SIG-M5 treated with dmso at 0.1 percent for 504 hours (cell line): ENCODE measurements at regions not wholly inside any gene's neighbourhood (a gene's known extent, or its start where the extent isn't known, plus 50 kb on each side); places are given as distances from the start of the nearest gene placed in this dataset.
"Not testable (repeated sequence)": the region's sequence is repeated elsewhere in the genome, so short reads cannot be mapped to it uniquely, and the experiment has no call there.

ENCODE experiments used
- DNase-seq: peaks from one replicate; lab custom pipeline; 2025; ENCODE audit not compliant: unreplicated experiment; lab: John Stamatoyannopoulos, UW

DNA sequence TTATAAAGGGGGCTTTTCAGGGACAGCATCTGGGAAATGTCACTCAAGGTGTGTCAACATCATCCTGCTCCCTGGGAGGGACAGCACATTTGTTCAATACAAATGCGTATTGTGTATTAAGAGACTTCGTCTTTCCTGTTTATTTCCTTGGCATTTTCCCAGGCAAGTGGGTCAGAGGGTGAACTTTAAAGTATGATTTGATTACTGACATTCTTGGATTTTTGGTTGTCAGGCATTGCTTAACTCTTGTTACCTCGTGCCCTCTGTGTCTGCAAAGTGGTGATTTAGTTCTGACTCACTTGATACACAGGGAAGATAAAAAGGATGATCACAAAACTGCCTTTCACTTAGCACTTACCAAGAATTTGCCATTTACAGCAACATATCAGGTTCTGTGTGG, 292.7 kb downstream of the SUCLA2 start:
- DNase-seq = no peak

DNA sequence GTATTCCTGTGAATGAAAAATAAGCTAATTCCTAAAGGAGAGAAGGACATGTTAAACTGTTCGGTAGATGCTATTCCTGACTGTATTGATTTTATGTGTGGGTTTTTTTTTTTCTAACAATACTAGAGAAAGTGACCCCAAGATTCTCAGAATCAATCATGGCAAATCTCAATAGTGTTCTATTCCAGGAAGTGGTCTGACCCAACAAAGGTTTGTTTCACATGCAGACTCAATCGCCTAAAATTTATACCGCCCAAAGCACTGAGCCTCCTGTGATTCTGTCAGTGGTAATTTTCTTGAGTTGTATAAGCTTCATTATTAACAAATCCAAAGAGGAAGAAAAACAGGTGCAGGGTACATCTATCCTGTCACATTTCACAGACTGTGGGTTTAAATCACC, 293.7 kb downstream of the SUCLA2 start:
- DNase-seq = no peak

DNA sequence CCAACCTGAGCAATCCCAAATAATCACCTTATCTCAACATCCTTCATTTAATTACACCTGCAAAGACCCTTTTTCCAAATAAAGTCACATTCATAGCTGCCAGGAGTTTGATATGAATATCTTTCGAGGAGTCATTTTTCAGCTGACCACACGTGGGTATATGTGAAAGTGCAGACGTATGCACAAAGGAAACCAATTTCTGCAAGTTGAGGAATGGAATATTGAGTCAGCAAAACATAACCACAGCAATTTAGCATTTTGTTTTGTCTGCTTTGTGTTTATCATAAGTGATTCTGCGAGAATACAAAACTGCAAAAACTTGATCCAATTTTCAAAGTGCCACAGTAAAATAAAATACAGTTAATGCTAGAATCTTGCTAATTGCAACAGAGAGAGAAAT, 295.9 kb downstream of the SUCLA2 start:
- no peak for DNase-seq

DNA sequence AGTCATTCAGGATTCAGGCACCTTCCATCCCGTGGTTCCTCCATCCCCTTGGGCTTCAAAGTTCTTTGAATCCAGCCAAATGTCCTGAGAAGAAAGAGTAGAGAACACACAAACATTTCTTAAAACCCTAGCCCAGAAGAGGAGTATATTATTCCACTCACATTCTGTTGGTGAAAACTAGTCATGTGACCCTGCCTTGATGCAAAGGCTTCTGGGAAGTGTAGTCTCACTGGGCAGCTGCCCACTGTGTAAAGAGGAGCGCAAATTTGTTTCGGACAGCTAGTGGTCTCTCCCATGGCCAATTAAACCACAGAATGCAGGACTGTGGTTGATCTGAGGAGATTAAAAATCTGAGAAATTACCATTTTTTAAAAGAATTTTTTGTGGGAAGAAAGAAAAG, 304.4 kb downstream of the SUCLA2 start:
- DNase-seq = no peak

- DNase-seq = no peak
Measured at GRCh38 chr13:47687577-47687976, 313.5 kb downstream of the SUCLA2 start.

- not testable (repeated sequence) for DNase-seq
Measured at GRCh38 chr13:47685156-47685555, 315.9 kb downstream of the SUCLA2 start.

DNA sequence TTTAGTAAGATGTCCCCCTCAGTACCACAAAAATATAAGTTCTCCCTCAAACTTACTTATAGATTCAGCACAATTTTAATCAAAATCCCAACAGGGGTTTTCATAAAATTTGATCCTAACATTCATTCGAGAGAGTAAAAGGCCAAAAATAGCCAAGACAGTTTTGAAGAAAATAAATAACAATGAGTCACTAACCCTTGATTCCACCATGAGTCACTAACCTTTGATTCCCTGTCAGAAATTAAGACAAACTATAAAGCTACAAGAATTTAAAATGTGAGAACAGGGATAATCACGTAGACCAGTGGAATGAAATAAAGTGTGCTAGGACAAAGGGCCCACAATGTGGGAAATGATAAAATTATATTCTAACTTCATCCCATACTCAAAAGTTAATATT, 320.3 kb downstream of the SUCLA2 start:
- DNase-seq = no peak

GRCh38 chr13:47679401-47679800, 321.7 kb downstream of the SUCLA2 start:
- DNase-seq = no peak

DNA sequence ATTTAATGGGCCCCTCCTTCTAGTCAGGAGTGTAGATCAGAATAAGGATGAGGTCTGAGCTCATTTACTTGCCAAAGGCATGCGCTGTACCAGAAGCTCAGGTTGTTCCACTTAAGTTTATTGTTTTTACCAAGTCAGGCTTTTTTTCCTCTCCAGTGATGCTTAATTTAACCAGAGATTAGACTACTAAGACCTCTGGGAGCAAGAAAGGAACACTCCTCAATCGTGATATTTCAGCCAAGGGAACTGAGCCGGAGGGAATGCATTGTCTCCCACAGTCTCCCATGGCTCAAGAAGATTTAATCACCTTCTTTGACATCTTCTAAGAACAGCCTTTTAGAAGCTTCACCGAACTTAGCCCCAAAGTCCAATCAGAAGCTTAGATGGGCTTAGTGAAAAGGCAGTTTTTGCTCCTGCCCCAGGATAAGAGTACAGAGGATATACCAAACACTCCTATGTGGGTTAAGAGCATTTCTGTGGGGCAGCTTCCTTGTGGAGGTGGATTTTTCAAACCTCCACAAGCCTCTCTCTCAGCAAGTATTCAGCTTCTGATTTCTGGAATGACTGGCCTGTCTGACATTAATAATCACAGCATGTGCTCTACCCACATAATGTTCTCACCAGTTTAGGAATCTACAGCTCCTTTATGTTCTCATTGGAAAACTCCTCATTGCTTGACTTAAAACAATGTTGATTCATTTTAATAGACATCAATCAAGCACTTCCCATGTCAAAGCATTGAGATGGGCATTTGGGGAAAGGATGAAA, 322.7 kb downstream of the SUCLA2 start:
- no peak for DNase-seq

DNA sequence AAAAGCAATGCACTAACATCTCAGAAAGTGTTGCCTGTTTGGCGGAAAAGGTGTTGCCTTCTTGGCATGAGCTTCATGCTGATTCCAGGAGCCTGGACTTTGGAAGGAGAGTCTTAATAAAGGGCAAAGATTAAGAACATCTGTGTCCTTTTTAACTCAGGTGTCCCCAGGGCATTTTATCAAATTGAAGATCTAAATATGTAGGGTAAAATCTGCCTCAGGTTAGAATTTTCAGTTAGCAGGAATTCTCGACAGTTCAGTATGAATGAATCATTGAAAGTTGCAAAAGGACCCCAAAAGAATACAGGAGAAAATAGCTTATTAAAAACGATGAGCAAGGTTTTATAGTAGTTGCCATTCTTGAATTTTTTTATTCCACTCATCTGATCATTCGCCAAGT, 325.2 kb downstream of the SUCLA2 start:
- no peak for DNase-seq

DNA sequence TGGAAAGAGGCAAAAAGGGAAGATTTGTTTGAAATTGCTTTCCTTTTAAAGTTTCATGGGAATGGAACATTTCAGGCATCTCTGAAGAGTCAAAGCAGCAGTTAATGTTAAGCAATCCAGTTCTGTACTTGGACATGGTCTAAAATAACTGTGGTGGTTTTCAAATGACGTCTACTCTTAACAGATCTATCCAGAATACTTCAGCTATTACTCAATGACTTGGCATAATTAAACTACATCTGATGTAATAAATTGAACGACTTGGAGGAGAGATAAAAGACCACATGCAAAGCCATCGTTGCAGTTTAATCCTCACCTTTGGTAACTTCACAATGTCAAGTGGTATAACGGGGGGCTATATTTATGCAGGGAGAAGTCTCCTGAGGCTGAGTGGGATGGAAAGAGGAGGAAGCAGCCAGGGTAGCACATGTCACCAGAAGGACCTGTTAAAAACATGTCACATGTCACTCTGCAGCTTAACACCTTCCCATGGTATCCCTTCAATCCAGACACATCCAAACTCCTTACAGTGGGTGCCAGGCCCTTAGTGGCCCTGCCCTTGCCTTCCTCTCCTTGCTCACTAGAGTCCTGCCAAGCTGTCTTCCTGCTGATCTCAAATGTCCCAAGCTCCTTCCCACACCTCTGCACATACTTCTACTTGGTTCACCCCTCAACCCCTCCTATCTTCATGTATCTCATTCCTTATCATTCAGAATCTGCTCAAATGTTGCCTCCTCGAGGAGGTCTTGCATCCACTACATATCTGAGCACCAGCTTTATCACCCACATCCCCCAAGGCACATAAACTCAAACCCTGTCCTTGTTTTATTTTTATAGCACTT, 327.8 kb downstream of the SUCLA2 start:
- peak; percentile 96 for DNase-seq

GRCh38 chr13:47672245-47673008, 328.6 kb downstream of the SUCLA2 start:
- peak; percentile 68 for DNase-seq

GRCh38 chr13:47671776-47672175, 329.3 kb downstream of the SUCLA2 start:
- no peak for DNase-seq

- no peak for DNase-seq
Measured at GRCh38 chr13:47665043-47665442, 336.0 kb downstream of the SUCLA2 start.

DNA sequence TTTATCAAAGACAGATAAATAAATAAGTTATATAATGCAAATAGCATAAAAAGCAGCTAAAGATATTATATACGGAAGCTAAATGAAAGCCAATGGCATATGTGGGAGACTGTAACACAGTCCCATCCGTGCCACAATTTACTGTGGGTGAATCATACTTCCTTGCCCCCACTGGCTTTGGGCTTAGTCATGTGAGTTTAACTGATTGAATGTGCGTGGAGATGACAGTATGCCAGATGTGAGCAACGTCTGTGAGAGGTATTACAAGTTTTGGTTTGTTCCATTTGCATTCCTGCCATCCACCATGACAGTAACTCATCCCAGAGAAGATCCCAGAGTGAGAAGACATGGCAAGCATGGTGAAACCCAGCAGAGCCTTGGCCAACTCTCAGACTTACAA, 340.0 kb downstream of the SUCLA2 start:
- no peak for DNase-seq

GRCh38 chr13:47656651-47657050, 344.4 kb downstream of the SUCLA2 start:
- no peak for DNase-seq

DNA sequence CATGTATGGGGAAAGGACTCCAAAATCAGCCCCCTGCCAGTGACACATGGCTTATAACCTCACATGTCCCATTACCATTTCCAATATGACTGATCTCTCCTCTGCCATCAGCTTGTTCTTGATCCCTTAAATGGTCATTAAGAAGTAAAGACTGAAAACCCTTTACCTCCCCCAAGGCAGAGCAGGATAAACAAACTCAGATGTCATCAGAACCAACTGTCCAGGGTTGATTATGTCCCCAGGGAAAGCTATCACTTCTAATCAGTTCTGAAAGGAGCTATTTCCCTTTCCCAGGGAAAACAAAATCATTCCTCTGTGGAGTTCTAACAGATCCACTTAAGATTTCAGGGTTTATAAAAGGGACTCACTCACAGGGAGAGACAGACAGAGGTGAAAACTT, 350.9 kb downstream of the SUCLA2 start:
- DNase-seq = no peak

DNA sequence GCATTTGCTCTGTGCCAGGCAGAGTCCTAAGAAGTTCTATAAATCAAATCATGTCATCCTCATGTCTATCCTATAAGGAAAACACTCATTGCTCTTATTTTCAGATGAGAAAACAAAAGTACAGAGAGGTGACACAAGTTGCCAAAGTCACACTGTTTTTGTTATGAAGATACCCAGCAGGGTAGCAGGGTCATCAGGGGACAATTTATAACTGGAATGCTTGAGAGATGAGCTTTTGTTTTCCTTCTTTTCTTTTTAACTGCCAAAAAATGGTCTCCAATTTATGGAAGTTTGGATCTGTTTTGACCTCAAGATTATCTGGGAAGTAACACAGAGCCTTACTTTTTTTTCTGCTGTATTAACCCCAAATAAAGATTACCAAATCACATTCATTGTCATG, 354.1 kb downstream of the SUCLA2 start:
- DNase-seq = no peak

- DNase-seq = no peak
Measured at GRCh38 chr13:47646298-47646697, 354.8 kb downstream of the SUCLA2 start.

DNA sequence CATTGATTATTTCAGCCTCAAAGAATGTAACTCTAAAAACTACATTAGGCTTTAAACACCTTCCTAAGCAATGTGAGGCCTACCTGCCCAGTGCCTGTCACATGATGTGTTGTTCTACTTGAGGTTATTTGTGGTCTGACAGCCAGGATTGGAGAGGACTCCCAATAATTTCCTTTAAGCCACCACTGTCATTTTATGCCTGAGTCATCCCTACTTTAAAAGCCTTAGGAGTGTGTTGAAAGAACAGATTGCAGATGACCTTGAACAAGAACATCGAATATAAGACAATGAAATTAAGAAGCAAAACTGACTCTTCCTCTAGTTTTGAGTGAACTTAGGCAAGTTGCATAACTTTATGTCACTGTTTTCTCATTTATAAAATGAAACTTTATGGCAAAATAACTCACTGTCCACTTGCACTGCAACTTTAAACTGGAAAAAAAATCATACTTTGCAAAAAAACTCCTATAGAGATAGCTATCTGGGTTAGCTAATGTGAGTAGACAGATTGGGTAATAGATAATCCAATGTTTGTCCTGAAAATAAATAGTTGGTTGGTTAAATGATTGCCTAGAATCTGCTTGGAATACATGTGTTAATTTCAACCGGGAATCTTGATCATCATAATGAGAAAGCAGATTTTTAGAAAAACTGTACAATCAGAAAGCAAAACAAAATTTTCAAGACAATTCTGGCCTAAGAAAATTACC, 361.2 kb downstream of the SUCLA2 start:
- no peak for DNase-seq

GRCh38 chr13:47638627-47639026, 362.4 kb downstream of the SUCLA2 start:
- no peak for DNase-seq
